AG04450 (cell line): ENCODE measurements at regions not wholly inside any gene's neighbourhood (a gene's known extent, or its start where the extent isn't known, plus 50 kb on each side); places are given as distances from the start of the nearest gene placed in this dataset.

Source experiments
- CTCF ChIA-PET: fragments of 300-600, 350-600 bp; formaldehyde crosslinking; extraction: SDS; loops from one replicate; lab custom pipeline; 2022; ENCODE audit warnings: antibody characterized with exemption, inconsistent platforms; lab: Charles Lee
- POLR2A ChIA-PET: fragments of 350-600 bp; formaldehyde crosslinking; extraction: SDS; loops from one replicate; lab custom pipeline; 2021; ENCODE audit warnings: antibody characterized with exemption, inconsistent platforms; lab: Yijun Ruan, JAX
- DNase-seq: peaks from one replicate; pipeline ENCODE4 v3.0.0-alpha.2; 2011; ENCODE audit warnings: low read depth, low spot score
- H3K27ac ChIP-seq: one replicate; pipeline ENCODE4 v1.5.1; 2012; ENCODE audit warnings: low read depth, low read length, control low read depth
- H3K27me3 ChIP-seq: one replicate; pipeline ENCODE4 v1.6.0; 2012; ENCODE audit warnings: low read length; ENCODE audit not compliant: control insufficient read depth, insufficient read depth
- H3K4me3 ChIP-seq: 2 replicates; pipeline ENCODE4 v1.5.1; 2011; ENCODE audit warnings: mild to moderate bottlenecking, low read depth, low read length, control low read depth
- H3K9me3 ChIP-seq: 2 replicates; pipeline ENCODE4 v1.5.1; 2012; ENCODE audit warnings: low read length; ENCODE audit not compliant: control insufficient read depth, insufficient read depth
- CTCF ChIP-seq: IDR thresholded peaks from 2 replicates; pipeline ENCODE4 v1.5.1; 2011; ENCODE audit warnings: low read depth, low read length, control low read depth, inconsistent platforms

- Histone ChIP-seq H3K27me3 (no peaks in the 10 kb centered on the region), H3K27ac (no peak overlapping the region), H3K4me3 (no peak overlapping the region), H3K9me3 (no peaks in the 10 kb centered on the region)
- no peak for DNase-seq
- TF ChIP-seq CTCF: no peak
- ChIA-PET POLR2A (no interaction called here), CTCF (no interaction called here)
Measured at GRCh38 chr4:33422656-33423055, 2702.5 kb downstream of the PCDH7 start.

GRCh38 chr4:33425936-33426335 lies 2705.8 kb downstream of the PCDH7 start:
- no peaks in the 10 kb centered on the region for H3K27me3 ChIP-seq
- no peak for TF ChIP-seq CTCF
- POLR2A ChIA-PET: no interaction called here
- DNase-seq: no peak
- no peak overlapping the region for H3K27ac ChIP-seq
- H3K9me3 ChIP-seq: no peaks in the 10 kb centered on the region
- CTCF ChIA-PET: no interaction called here
- no peak overlapping the region for H3K4me3 ChIP-seq

GRCh38 chr4:33427676-33428075 lies 2707.5 kb downstream of the PCDH7 start:
- ChIA-PET POLR2A (no interaction called here), CTCF (no interaction called here)
- no peak overlapping the region for H3K4me3 ChIP-seq
- no peak overlapping the region for H3K27ac ChIP-seq
- TF ChIP-seq CTCF: no peak
- DNase-seq: no peak
- H3K9me3 ChIP-seq: no peaks in the 10 kb centered on the region
- no peaks in the 10 kb centered on the region for H3K27me3 ChIP-seq

GRCh38 chr4:33429971-33430370 lies 2709.8 kb downstream of the PCDH7 start:
- ChIA-PET CTCF (no interaction called here), POLR2A (no interaction called here)
- DNase-seq: no peak
- no peaks in the 10 kb centered on the region for H3K27me3 ChIP-seq
- no peak overlapping the region for H3K27ac ChIP-seq
- H3K4me3 ChIP-seq: no peak overlapping the region
- TF ChIP-seq CTCF: no peak
- H3K9me3 ChIP-seq: no peaks in the 10 kb centered on the region

- CTCF ChIA-PET: interaction anchor here (0.6 kb wide), 1 partner anchor 1048 kb away, joined by 3 read pairs; no protein-coding TSS in a partner anchor
- no peak for TF ChIP-seq CTCF
Measured at GRCh38 chr4:33437406-33437805, 2717.2 kb downstream of the PCDH7 start.

More at GRCh38 chr4:33437406-33437805, 2717.2 kb downstream of the PCDH7 start:
- Histone ChIP-seq H3K27me3 (no peaks in the 10 kb centered on the region), H3K4me3 (no peak overlapping the region), H3K27ac (no peak overlapping the region), H3K9me3 (no peaks in the 10 kb centered on the region)
- POLR2A ChIA-PET: no interaction called here
- DNase-seq: no peak
